Gastrocnemius medialis (tissue), 4 donors: ENCODE measurements at regions not wholly inside any gene's neighbourhood (a gene's known extent, or its start where the extent isn't known, plus 50 kb on each side); places are given as distances from the start of the nearest gene placed in this dataset.

ENCODE experiments used
- ATAC-seq, 2 donors: fragments of 150-250 bp; one replicate each; pipeline ENCODE4 v1.9.1; 2016
- DNase-seq, 2 donors: peaks; one replicate each; pipeline ENCODE4 v3.0.0-alpha.2; 2019
- H3K27ac ChIP-seq, 4 donors: fragments of 200-600 bp; sonication (generic); 1 replicate in 1 of 4; 2 replicates in 3 of 4; pipeline ENCODE4 v1.5.1; 2016 to 2018; ENCODE audit warnings: mild to moderate bottlenecking in 2 of 4, moderate library complexity in 1 of 4
- H3K27me3 ChIP-seq, 3 donors: fragments of 200-600 bp; sonication (generic) in 2 of 3; 1 replicate in 1 of 3; 2 replicates in 2 of 3; pipeline versions ENCODE4 v1.5.1 to v1.6.0; 2016 to 2019; ENCODE audit warnings: mild to moderate bottlenecking in 1 of 3, moderate library complexity in 1 of 3
- H3K36me3 ChIP-seq, 2 donors: fragments of 200-600 bp; sonication (generic) in 1 of 2; one replicate each; pipeline ENCODE4 v1.5.1; 2017 to 2018
- H3K4me1 ChIP-seq, 2 donors: fragments of 200-600 bp; sonication (generic) in 1 of 2; one replicate each; pipeline ENCODE4 v1.5.1; 2016 to 2017; ENCODE audit warnings: mild to moderate bottlenecking in 2 of 2
- H3K4me3 ChIP-seq, 4 donors: fragments of 200-600 bp; sonication (generic) in 3 of 4; 1 replicate in 1 of 4; 2 replicates in 3 of 4; pipeline ENCODE4 v1.5.1; 2016 to 2019; ENCODE audit warnings: mild to moderate bottlenecking in 2 of 4
- H3K9me3 ChIP-seq, 3 donors: fragments of 200-600 bp; sonication (generic) in 2 of 3; 1 replicate in 1 of 3; 2 replicates in 2 of 3; pipeline ENCODE4 v1.5.1; 2016 to 2019
- POLR2A ChIP-seq, 2 donors: fragments of 450-650 bp; IDR thresholded peaks; one replicate each; pipeline ENCODE4 v1.6.1; 2017; ENCODE audit warnings: antibody characterized with exemption in 2 of 2, mild to moderate bottlenecking in 2 of 2, moderate library complexity in 2 of 2
- in situ Hi-C, 4 donors: fragments of 200-750 bp; cut with MboI; loops; one replicate each; pipeline versions ENCODE4 v1.15.0 to v1.8.0; 2017; ENCODE audit warnings: low sequenced_read_pairs in 4 of 4
- intact Hi-C: fragments of 100-400 bp; cut with DNase I; formaldehyde crosslinking; loops from one replicate; pipeline ENCODE4 v1.15.1; 2023; ENCODE audit warnings: low total_unique reads
- TF ChIP-seq, protein P1 (sequence below), 5 experiments: fragments of 450-650 bp in 3 of 5; fragments of 200-600 bp in 2 of 5; sonication (generic) in 2 of 5; IDR thresholded peaks in 4 of 5; conservative IDR thresholded peaks in 1 of 5; 1 replicate in 4 of 5; 2 replicates in 1 of 5; pipeline ENCODE4 v1.5.1; 2016 to 2019; ENCODE audit warnings: antibody characterized with exemption in 5 of 5, mild to moderate bottlenecking in 3 of 5, moderate library complexity in 3 of 5

GRCh38 chr9:108356806-108357205 is 499.0 kb downstream of the ACTL7B start:
- Histone ChIP-seq H3K27ac (no peak overlapping the region), H3K4me3 (no peak overlapping the region), H3K4me1 (peaks cover 17 to 18% of the 10 kb centered on the region in 2 donors), H3K9me3 (no peaks in the 10 kb centered on the region), H3K27me3 (no peaks in the 10 kb centered on the region), H3K36me3 (no peaks in the 10 kb centered on the region)
- no peak for ATAC-seq
- no peak for TF ChIP-seq POLR2A (IDR thresholded peaks at IDR 0.05)
- TF ChIP-seq, protein P1, sequence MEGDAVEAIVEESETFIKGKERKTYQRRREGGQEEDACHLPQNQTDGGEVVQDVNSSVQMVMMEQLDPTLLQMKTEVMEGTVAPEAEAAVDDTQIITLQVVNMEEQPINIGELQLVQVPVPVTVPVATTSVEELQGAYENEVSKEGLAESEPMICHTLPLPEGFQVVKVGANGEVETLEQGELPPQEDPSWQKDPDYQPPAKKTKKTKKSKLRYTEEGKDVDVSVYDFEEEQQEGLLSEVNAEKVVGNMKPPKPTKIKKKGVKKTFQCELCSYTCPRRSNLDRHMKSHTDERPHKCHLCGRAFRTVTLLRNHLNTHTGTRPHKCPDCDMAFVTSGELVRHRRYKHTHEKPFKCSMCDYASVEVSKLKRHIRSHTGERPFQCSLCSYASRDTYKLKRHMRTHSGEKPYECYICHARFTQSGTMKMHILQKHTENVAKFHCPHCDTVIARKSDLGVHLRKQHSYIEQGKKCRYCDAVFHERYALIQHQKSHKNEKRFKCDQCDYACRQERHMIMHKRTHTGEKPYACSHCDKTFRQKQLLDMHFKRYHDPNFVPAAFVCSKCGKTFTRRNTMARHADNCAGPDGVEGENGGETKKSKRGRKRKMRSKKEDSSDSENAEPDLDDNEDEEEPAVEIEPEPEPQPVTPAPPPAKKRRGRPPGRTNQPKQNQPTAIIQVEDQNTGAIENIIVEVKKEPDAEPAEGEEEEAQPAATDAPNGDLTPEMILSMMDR (IDR thresholded peaks at IDR 0.05 in 4 of 5, conservative IDR thresholded peaks at IDR 0.05 in 1 of 5), result no peak
- DNase-seq, result no peak
- intact Hi-C loops (no loop called here), in situ Hi-C loops (no loop called here)

DNA sequence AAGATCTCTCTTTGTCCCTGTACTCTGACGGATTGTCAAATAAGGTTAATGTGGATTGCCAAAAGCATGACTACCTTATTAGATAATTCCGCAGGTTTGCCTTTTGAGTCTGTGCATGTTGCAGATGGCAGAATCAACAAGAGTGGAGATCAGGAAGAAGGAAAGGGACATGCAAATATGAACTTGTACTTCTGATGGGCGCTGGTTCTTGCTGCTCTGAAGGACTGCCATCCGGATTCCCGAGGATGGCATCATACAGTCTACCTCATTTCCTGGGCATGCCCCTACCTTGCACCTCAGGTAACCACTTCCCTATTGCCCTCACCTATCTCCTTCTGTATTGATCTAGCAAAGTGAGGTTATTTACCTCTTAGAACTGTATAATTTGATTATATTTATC is 504.2 kb downstream of the ACTL7B start:
- Histone ChIP-seq H3K9me3 (no peaks in the 10 kb centered on the region), H3K27me3 (no peaks in the 10 kb centered on the region), H3K27ac (no peak overlapping the region), H3K36me3 (no peaks in the 10 kb centered on the region), H3K4me3 (no peak overlapping the region), H3K4me1 (peaks cover 3 to 10% of the 10 kb centered on the region in 2 donors)
- intact Hi-C loops (no loop called here), in situ Hi-C loops (no loop called here)
- TF ChIP-seq, protein P1 (IDR thresholded peaks at IDR 0.05 in 4 of 5, conservative IDR thresholded peaks at IDR 0.05 in 1 of 5), result no peak
- TF ChIP-seq POLR2A (IDR thresholded peaks at IDR 0.05), result no peak
- no peak for ATAC-seq
- no peak for DNase-seq

DNA sequence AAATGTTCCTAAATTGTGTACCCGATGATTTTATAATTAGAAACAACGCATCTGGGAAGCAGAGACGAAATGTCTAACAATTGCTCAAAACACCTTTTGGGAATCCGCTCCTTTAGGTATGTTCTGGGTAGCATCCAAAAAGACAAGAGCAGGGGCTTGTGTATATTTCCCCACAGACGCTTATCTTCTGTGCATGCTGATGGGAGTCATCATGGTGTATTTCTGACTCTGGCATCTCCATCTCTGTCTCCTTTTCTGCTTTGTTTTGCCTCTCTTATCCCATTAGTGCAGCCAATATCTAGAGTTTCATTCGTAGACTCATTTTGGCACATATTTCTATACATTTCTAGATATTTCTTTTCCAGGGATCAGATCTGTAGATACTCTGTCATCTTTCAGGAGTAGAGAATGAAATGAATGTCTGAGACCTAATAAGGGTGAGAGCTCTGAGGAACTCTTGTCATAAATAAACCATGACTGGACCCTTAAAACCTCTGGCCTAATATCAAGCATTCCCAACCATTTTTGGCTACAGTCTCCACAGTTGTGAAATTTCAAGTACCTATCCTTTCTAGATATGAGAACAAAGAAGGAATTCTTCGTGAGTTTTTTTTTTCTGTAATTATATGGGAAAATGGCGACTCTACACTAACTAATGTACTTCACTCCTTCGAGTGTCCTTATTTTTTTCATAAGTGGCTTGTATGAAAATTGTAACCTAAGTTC is 508.2 kb downstream of the ACTL7B start:
- Histone ChIP-seq H3K4me3 (no peak overlapping the region), H3K27ac (no peak overlapping the region), H3K4me1 (peaks cover 3 to 10% of the 10 kb centered on the region in 2 donors), H3K36me3 (no peaks in the 10 kb centered on the region), H3K9me3 (no peaks in the 10 kb centered on the region), H3K27me3 (no peaks in the 10 kb centered on the region)
- ATAC-seq (peak in 1 of 2 donors; percentile 77), DNase-seq (no peak)
- in situ Hi-C loops (no loop called here), intact Hi-C loops (no loop called here)
- TF ChIP-seq, protein P1 (IDR thresholded peaks at IDR 0.05 in 4 of 5, conservative IDR thresholded peaks at IDR 0.05 in 1 of 5), result no peak
- no peak for TF ChIP-seq POLR2A (IDR thresholded peaks at IDR 0.05)

GRCh38 chr9:108345826-108346225 is 510.0 kb downstream of the ACTL7B start:
- intact Hi-C loops, result no loop called here
- Histone ChIP-seq H3K36me3 (no peaks in the 10 kb centered on the region), H3K9me3 (no peaks in the 10 kb centered on the region), H3K27ac (no peak overlapping the region), H3K4me1 (peaks cover 3 to 10% of the 10 kb centered on the region in 2 donors), H3K27me3 (no peaks in the 10 kb centered on the region), H3K4me3 (no peak overlapping the region)
- in situ Hi-C loops, result no loop called here
- DNase-seq, result no peak
- TF ChIP-seq POLR2A (IDR thresholded peaks at IDR 0.05), result no peak
- TF ChIP-seq, protein P1 (IDR thresholded peaks at IDR 0.05 in 4 of 5, conservative IDR thresholded peaks at IDR 0.05 in 1 of 5), result no peak
- ATAC-seq, result no peak

DNA sequence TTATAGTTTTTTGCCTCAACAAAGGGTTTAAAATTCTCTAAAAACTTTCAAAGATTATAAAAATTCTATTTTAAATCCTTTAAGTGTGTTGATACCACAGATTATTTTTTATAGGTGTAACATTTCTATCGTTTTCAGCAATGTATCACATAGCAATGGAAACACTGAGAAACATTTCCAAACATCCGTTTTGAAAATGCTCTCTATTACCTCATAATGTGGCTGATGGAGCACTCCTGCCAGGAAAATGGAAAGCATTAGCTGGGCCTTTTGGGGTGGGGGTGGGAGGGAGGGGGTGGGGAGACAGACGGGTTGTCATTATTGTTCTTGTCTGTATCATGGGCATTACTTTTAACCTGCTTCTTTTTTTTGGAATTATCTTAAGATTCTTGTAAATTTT is 516.5 kb downstream of the ACTL7B start:
- no peaks in the 10 kb centered on the region for H3K36me3 ChIP-seq
- H3K9me3 ChIP-seq, result no peaks in the 10 kb centered on the region
- ATAC-seq (no peak), DNase-seq (no peak)
- intact Hi-C loops (no loop called here), in situ Hi-C loops (no loop called here)
- H3K27me3 ChIP-seq, result no peaks in the 10 kb centered on the region
- H3K4me1 ChIP-seq, result no peaks in the 10 kb centered on the region
- H3K27ac ChIP-seq, result no peak overlapping the region
- TF ChIP-seq POLR2A (IDR thresholded peaks at IDR 0.05), result no peak
- TF ChIP-seq, protein P1 (IDR thresholded peaks at IDR 0.05 in 4 of 5, conservative IDR thresholded peaks at IDR 0.05 in 1 of 5), result no peak
- no peak overlapping the region for H3K4me3 ChIP-seq
